Left forelimb (tissue), 1 donor: ENCODE measurements at regions not wholly inside any gene's neighbourhood (a gene's known extent, or its start where the extent isn't known, plus 50 kb on each side); places are given as distances from the start of the nearest gene placed in this dataset.

Source experiments
- DNase-seq: peaks from one replicate; pipeline ENCODE4 v3.0.0-alpha.2; 2018; ENCODE audit warnings: low spot score

DNA sequence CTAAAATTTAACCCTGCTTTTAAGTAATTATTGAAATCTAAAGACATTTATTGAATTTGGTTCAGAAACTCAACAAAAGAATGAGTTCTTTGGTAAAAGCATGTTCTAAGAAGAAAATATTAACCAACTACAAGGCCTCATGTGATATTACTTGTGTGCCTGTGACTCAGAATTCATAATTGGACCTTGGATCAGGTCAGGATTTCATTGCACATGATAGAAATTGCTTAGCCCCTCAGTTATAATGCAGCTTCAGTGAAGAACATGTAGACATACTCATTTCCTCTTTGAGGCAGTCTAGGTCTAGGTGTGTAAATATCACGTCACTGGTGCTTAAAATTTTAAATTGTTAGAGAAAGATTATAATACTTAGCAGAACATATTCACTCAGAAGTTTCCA, 410.0 kb upstream of the SOX9 start:
- no peak for DNase-seq

DNA sequence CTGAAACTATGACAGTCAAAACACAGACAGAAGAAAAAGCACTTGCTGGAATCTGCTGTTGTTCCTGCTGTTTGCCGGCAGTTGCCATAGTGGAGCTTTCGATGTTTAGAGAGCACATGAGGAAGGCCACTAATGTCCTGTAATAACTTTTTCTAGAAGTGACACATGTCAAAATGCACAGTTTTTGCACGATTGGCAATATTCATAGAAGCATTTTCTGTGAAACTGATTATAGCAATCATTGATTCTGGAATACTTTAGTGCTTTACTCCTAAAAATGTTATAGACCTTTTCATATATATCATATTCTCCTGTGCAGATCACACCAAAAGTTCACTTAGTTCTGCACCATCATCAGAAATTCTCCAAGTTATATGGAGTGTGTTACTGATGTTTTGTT, 407.0 kb upstream of the SOX9 start:
- DNase-seq = no peak

DNA sequence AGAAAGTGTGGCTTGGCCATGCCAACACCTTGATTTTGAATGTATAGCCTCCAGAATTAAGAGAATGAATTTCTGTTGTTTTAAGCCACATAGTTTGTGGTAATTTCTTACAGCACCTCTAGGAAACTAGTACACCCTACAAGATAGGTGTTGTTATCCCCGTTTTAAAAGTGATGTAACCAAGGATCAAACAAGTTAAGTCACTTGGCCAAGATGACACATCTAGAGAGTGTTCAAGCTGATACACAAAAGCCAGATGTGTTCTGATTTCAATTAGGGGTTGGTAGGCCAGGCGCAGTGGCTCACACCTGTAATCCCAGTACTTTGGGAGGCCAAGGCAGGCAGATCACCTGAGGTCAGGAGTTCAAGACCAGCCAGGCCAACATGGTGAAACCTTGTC, 396.5 kb upstream of the SOX9 start:
- DNase-seq = no peak

DNA sequence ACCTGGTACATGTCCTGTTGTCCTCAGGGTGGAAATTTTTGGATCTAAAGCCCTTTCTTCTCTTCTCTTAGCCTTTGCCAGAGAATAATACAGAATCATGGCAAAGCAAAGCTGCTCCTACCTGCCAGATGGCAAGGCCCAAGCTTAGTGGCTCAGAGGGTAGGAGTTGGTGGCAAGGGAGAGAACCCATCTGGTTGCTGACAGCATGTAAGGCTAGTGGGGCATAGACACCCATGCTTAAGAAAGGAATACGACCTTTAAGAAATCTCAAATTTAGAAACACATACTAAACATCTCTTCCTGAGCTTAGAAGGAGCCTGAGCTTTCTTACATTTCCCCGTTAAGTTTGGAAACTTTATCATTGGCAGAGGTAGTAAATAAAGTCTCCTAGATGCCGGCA, 395.0 kb upstream of the SOX9 start:
- no peak for DNase-seq

DNA sequence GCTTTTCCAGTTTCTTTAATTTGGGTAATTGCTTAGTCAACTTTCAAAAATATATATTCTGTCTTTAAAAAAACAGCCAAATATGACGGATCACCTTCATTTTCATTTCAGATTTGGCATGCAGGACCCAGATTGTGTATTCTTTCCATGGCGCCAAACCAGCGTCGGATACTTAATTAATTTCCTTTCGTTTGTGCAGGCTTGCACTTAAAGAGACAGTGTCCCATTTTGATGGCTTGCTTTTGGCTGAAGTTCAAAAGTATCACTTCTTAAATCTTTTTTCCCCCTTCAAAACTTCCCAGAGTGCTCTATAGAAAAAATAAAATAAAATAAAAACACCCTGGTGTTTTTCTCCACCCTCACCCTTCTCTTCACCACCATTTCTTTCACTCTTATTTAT, 394.5 kb upstream of the SOX9 start:
- no peak for DNase-seq

DNA sequence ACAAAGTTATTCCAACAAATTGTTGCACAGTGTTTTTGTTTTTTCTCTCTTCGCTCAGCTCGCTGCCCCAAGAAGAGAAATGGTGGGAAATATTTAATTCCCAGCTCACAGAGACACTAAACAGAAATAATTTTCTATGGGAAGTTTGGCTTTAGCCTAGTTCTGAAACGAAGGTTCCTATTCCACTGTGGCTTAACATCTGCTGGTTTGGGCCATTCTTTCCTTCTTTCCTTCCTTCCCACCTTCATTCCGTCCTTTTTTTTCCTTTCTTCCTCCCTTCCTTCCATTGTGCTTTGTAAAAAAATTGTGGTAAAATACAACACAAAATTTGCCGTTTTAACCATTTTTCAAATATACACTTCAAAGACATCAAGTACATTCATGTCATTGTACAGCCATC, 393.5 kb upstream of the SOX9 start:
- DNase-seq = no peak

DNA sequence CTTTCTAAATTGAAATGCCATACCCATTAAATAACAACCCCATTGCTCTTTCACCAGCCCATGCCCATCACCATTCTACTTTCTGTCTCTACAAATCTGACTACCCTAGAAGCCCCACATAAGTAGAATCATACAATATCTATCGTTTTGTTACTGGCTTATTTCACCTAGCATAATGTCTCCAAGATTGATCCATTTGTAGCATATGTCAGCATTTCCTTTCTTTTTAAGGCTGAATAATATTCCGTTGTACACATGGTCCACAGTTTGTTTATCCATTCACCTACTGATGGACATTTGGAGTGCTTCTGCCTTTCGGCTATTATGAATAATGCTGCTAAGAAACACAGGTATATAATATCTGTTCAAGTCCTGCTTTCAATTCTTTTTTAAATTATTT, 393.1 kb upstream of the SOX9 start:
- no peak for DNase-seq

DNA sequence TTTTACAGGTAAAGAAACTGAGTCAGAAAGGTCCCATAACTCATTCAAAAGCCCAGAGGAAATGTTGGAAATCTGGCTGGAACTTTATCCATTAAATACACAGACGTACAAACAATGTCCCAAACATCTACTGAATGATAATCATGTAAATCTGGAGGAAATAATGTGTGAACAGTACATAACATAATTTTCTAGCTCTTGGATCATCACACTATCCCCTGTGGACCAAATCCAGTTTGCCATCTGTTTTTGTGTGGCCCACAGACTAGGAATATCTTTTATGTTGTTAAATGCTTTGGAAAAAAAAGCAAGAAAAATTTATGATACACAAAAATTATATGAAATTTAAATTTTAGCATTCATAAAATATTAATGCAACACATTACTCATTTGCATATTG, 389.9 kb upstream of the SOX9 start:
- DNase-seq = no peak

DNA sequence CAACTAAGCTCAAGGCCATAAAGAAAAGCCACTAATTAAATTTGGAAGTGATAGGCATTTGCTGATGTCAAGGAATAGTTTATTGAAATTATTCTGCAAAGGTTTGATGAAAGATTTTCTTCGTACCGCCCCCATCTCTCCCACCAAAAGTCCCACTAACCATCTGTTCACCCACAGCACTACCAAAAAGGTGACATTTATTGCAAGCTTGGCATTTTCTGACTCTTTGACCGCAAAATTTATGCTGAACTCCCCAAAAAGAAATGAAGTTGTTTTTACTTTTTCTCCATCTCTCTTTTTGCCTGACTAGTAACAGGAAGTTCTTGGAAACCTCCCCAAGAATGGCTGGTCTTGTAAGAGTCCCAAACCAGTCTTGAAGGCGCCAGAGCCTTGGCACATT, 384.9 kb upstream of the SOX9 start:
- DNase-seq = no peak

DNA sequence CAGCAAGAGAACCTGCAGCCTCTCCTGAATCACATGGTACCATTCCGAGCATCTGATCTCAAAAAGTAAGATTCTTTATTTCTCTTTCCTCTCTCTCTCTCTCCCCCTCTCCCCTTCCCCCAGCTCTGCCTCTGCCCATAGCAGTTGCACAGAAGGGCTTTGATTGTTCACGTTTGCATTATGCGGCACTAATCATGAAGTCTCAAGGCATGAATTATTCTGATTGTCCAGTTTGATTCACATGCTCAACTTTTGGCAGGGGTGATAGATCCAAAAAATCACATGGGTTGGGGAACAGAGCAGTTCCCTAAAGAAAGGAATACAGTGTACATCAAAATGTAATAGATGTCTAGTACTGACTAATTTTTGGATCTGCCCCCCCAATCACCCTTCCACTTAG, 380.0 kb upstream of the SOX9 start:
- no peak for DNase-seq

DNA sequence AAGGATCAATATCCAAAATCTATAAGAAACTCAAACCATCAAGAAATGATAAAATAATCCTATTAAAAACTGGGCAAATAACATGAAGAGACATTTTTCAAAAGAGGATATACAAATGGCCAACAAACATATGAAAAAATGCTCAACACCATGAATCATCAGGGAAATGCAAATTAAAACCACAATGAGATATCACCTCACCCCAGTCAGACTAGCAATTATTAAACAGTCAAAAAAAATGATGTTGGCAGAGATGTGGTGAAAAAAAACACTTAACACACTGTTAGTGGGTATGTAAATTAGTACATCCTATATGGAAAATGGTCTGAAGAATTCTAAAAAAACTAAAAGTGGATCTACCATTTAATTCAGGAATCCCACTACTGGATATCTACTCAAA, 379.0 kb upstream of the SOX9 start:
- DNase-seq = no peak

DNA sequence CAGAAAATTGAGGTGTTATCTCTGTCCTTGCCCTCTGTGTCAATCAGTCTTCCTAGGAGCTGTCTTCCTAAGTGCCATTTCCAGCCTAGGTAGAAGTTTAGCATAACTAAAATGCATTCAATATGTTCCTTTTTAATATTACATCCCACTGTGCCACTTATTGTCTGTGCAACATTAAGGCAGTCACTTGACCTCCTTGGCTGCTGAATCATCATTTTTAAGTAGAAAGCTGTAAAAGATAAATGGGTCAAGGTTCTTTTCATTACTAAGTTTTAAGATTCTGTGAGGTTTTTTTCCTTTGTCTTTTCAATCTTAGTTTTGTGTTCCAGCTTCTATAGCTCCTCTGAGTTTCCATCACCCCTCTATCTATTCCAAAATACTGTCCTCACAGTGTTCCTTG, 371.9 kb upstream of the SOX9 start:
- DNase-seq = no peak

DNA sequence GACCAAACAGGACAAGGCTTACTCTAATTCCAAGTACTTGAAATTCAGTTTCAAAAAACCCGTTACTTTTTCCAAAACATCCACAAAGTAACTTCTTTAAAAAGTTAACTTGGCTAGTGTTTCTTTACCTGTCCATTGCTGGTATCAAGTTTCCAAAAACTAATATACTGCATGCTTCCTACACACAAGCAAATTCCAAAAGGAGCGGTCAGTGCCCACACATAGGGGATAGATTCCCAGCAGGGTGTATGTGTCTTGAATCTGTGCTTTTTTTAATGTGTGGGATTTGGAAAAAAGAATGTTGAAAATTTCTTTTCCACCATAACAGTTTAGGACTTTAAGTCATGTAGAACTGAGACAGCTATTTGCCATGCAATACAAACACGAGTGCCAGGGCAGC, 367.8 kb upstream of the SOX9 start:
- no peak for DNase-seq

DNA sequence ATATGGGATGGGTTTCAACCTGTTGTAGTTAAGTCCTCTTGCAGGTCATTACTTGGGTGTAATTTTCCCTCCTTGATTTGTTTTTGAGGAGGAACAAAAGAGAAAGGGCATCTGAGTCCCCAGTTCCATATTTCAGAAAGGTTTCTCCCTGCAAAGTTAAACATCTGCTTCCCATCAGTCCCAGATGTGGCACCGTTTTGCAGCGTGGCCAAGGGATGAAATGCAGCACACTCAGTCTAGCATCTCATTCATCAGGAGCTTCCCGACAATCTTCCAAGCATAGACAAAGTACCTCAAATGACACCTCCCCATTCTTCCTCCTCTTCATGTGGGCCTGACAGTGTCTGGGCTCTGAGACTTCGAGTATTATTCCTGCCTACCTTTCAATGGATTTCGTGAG, 363.7 kb upstream of the SOX9 start:
- DNase-seq = no peak

DNA sequence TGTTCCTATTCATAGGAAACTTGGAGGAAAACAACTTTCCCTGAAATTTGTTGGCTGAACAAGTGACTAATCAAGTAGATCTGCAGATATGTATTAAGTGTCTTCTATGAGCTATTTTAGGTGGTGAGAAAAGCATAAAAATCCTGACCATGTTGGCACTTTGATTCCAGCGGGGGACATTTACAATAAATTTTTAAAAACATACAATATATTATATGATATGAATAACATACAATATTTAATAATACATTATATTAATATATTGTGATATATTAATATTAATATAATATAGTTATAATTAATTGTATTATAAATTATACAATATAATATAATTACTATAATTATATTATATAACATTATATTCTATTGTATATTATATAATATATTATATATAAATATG, 362.9 kb upstream of the SOX9 start:
- no peak for DNase-seq

DNA sequence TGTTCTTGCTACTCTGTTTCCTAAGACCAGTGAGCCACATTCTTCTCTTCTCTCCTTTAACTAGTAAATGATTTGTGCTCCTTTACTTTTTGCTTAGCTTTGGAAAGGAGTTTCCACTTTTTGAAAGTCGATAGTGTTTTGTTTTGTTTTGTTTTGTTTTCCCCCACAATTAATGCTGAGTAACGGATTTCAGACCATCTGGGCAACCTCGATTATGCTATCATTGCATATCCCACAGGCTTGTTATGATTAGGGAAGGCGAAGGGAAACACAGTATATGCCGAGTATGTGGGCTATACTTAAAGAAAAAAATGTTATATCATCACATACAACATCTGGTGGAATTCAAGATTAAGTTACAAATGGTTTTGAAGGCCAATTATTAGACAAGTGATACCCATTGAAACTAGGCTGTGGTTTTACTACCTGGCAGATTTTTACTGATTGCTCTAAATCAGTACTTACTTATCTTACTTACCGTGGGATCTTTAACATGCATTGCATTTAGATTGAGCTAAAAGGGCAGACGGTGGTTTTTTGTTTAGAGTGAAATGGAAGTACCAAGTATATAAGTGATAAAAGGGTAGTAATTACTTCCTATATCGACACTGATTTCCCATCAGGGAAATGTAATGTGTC, 361.3 kb upstream of the SOX9 start:
- DNase-seq = no peak

DNA sequence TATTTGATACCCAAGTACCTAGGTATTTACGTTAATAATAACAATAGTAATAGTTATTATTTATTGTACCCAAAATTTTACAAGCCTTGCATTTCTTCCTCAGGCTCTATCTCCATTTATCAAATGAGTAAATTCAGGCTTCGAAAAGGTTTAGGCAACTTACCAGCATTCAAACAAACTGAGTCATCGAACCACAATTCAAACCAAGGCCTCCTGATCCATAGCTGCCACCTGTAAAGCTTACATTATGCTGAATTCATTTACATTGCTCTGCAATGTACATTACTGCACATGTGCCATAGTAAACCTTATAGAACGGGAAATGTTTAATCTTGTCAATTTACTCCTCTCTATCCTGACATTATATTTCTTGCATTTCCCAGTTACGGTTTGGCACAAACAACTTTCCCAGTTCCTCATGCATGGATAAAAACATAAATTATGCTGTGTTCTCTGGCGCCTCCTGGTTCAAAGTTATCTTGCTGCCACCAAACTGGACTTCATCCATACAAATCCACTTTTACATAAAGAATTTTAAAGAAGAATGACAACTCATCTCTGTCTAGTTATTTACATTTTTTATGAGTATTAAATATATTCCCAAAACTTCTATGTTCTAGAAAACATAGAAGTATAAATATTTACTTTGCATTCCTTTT, 360.6 kb upstream of the SOX9 start:
- DNase-seq = no peak

DNA sequence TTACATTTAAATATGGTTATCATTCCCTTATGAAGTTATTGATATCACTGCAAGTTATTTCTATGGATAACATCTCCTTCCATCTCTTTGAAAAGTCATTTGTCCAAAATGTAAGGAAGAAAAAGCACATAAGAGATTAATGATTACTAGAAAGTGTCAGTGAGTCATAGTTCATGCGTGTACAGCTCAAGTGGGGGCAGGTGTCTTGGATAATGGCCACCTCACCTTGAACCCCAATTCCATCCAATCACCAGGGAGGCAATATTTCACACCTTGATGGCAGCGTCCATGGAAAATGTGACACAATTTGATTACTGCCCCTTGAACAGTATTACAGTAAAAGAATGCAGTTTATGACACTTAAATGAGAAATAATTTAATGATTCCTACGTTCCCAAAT, 358.3 kb upstream of the SOX9 start:
- DNase-seq = no peak

DNA sequence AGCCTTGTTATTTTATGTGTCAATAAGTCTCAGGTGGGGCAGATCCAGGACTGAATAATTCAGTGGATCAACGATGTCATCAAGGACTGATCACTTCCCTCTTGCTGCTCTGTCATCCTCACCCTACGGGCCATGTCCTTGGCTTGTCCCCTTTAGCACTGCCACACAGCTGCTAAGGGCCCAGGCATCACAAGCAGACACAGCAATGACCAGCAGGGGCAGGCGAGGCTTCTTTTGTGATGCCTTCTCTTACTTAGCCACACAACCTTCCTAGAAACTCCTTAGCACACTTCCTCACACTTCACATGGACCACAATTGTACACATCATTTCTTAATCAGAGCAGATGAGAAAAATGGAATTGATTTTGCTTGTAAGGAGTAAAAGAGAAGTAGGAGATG, 356.3 kb upstream of the SOX9 start:
- no peak for DNase-seq

DNA sequence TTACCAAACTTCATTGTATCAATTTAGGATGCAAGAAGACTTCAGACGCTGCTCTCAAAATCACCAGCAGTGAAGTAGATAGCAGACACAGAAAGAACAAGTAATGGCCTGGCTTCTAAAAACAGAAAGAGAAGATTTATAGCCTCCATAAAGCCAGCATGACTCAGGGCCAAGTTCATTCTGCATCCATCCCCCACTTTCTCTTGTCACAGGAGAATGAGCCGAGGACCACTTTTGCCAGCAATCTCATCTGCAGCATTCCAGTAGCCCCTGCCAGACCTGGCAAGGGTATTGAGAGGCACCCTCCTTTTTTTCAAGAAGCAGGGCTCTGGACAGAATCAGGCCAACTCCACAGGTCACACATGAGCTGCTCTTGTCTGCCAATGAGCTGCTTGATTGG, 355.4 kb upstream of the SOX9 start:
- DNase-seq = no peak

DNA sequence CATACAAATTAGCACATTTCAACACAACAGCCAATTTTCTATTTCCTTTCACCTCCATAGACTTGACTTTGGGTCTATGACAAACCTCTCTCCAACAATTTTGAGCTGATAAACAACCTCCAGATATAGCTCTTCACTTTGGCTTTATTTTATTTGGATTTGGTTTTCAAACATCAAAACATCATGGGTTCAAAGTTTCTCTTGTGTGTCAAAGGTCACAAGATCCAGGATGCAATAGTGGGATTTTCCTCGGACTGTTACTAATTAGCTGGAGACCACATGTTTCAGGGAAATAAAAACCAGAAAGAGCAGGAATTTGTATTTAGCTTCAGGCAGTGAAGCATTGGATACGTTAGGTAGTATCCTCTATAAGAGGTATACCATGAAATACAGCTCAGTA, 351.0 kb upstream of the SOX9 start:
- DNase-seq = no peak

DNA sequence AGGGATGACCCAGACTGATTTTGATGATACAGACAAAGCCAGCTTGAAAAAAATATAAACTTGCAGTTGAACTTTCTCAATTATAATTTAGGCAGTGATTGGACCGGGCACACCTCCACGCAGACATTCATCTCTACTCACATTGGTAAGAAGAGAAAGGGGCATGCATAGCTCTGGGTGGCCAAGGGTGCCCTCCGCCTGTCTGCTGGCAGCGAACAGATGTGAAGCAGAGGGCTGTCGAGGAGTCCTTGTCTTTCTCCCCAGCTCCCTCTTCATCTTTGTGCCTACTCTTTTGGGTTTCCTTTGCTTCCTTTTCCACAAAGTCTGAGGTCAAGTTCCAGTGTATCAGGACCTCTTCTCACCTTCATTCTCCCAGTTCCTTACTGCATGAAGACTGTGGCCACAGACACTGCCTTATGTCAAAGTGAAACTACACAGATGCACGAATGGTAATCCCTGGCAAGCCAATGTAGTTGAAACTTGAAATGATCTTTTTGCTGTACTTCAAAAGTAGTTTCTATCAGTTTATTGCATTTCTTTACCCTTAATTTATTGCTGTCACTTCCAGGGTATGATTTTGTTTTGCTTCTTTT, 343.7 kb upstream of the SOX9 start:
- no peak for DNase-seq

DNA sequence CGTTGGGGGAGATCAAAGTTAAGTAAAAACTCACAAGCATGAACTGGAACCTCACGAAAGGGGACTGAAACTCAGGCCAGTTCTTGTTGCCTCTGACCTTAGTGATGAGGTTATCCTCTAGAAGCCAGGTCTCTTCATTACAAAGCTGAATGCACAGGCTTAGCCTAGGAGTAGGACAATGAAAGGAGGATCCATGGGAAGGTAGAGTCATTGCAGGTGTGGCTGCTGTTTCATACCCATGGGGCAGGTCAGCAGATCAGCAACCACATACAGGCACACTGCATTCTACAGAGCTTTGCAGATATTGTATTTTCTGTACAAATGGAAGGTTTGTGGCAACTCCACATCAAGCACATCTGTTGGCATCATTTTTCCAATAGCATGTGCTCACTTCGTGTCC, 341.3 kb upstream of the SOX9 start:
- DNase-seq = no peak

DNA sequence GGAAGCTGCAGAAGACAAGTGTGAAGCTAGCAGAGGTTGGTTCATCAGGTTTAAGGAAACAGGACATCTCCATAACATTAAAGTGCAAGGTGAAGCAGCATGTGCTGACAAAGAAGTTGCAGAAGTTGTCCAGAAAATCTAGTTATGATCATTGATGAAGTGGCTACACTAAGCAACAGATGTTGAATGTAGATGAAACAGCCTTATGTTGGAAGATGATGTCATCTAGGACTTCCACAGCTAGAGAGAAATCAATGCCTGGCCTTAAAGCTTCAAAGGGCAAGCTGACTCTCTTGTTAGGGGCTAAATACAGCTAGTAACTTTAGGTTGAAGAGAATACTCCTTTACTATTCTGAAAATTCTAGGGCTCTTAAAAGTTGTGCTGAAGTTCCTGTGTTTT, 340.2 kb upstream of the SOX9 start:
- DNase-seq = no peak
